IPS DF 4.7 (cell line): ENCODE measurements at regions not wholly inside any gene's neighbourhood (a gene's known extent, or its start where the extent isn't known, plus 50 kb on each side); places are given as distances from the start of the nearest gene placed in this dataset.

Source experiments
- DNase-seq: peaks from one replicate; pipeline ENCODE4 v3.0.0-alpha.2; 2013; ENCODE audit warnings: low spot score; ENCODE audit errors: extremely low read depth

- DNase-seq = no peak
These were observed 66.0 kb upstream of the GALNT9 start for GRCh38 chr12:132395192-132395907.

DNA sequence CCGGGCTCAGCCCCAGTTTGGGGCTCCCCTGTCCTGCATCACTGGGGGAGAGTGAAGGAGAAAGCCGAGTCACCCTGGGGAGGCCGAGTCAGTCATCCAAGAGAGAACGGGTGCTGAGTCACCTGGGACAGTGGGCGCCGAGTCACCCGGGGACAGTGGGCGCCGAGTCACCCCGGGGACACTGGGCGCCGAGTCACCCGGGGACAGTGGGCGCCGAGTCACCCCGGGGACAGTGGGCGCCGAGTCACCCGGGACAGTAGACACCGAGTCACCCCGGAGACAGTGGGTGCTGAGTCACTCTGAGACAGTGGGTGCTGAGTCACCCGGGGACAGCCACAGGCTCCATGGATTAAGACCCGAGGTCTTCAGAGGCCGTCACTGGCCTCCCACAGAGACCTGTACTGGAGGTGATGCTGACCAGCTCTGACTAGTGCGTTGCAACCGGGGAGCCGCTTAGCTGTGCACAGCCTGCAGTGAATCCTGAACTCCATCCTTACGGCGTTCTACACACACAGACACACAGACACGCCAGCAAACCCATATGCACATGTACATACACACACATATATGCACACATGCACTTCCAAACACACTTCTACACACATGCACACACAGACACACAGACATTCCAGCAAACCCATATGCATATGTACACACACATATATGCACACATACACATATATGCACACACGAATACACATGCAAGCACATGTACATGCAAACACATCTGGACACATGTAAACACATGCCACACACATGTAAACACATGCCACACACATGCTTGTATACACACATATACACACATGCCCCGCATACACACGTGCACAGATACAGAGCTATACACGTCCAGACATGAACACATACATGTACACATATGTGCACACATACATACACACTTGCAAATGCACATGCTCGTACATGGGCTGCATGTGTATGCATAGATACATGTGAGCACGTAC, 64.9 kb upstream of the GALNT9 start:
- DNase-seq = no peak

- DNase-seq = no peak
These were observed 63.9 kb upstream of the GALNT9 start for GRCh38 chr12:132393245-132393795.

DNA sequence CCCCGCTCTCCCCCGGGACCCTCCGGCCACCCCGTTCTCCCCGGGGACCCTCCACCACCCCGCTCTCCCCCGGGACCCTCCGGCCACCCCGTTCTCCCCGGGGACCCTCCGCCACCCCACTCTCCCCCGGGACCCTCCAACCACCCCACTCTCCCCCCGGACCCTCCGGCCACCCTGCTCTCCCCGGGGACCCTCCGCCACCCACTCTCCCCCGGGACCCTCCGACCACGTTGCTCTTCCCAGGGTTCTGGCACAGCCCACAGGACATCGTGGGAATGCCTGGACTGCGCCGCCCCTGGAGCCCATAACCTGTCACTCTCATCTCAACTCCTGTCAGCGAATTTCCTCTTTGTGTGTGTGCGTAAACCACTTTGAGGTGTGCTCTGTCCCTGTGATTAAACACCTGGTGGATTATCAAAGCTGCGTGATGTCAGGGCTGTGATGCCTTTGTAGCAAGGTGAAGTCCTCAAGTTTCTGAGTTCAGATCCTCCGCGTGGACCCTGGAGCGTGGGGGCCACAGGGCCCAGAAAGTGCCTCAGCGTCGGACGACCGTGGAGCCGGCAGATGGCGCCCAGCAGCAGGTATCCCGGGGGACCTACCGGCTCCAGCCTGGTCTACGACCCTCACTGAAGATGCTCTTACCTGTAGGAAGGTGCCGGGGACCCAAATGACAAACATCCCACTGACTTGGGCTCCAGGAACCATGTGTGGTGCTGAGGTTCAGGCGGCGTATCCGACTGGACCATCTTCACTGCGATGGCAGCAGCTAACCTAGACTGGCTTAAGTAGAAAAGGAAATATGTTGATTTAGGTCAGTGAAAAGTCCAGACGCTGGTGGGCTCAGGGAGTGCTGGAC, 63.2 kb upstream of the GALNT9 start:
- no peak for DNase-seq

DNA sequence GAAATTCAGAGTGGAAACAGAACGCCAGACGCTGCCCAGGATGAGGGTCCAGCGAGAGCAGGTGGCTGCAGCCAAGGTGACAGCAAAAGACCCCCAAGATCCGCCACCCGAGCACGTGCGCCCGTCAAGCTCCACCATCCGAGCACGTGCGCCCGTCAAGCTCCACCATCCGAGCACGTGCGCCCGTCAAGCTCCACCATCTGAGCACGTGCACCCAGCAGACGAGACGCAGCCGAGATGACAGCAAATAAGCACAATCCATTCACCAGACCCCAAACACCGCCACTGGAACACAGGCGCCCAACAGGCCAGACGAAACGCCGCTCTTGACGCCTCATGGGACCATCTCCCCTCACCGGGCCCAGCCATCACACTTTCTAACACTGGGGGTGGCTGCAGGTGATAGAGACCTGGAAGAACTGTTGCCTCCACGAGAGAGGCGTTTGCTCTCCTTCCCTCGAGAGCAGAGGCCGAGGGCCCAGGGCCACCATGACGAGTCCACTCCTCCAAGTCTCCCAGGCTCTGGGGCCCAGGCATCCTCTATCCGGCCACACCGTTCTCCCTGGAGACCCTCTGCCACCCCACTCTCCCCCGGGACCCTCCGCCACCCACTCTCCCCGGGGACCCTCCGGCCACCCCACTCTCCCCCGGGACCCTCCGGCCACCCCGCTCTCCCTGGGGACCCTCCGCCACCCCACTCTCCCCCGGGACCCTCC, 62.1 kb upstream of the GALNT9 start:
- DNase-seq = no peak

DNA sequence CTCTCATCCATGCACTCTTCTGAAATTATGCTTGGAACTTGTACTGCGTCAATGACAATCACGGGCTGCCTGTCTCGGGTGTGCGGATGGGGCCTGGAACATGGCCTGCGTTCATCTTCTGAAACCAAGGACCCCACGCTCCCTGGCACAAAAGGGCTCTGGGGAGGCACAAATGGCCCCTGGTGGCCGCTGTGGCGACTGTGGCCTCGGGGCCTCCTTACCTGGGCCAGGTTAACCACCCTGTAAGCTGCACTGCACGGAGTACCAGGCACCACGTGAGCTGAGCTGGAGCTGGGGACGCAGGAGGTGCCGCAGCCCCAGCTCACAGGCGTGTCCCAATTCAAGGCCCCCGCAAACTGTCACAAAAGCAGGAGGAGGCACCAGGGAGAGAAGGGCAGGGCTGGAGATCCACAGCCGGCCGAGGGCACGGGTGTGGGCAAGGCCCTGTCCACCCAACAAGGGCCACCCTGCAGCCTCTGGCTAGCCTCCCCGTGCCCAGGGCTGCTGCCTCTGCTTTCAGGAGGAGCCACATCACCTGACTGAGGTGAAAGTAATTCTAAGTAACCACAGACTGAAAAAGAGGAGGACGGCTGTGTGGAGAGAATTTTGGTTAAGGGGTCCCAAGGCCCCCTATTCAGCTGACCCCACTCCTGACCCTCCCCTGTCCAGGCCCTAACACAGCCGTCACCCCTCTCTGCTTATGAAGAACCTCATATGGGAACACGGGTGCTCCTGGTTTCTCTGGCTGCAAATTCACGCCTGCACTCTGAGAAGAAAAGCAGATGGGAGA, 61.1 kb upstream of the GALNT9 start:
- no peak for DNase-seq

DNA sequence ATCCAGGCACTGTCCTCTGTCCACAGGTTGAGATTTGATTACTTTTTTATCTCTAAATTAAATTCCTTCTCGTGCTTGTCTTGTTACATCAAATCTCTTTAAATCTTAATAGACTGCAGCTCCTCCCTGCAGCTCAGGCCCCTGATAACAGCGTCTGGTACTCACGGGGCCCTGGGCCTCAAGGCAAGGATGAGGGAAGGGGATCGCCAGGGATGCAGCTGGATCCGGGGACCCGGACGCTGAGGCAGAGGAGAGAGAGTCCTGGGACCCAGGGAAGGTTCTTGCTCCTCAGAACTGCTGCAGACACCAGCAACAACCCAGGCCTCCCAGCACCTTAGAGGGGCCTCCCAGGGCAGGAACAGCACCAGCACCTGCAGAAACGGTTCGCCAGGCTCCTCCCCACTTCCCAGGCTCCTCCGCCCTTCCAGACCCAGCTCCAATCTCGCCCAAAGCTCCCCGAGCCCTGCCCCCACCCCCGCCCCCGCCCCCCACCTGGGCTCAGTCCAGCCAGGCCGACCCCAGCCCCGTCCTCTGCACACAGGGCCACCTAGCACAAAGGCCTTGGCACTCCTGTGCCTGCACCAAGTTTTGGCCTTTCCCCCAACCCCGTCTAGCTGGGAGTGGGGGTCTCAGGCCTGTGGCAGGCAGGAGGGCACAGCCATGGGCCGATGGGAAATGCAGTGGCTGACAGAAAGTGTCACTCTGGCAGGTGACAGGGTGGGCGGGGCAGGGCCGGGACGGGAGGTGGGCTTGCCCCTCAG, 60.3 kb upstream of the GALNT9 start:
- no peak for DNase-seq

GRCh38 chr12:132389026-132389425, 59.6 kb upstream of the GALNT9 start:
- no peak for DNase-seq

DNA sequence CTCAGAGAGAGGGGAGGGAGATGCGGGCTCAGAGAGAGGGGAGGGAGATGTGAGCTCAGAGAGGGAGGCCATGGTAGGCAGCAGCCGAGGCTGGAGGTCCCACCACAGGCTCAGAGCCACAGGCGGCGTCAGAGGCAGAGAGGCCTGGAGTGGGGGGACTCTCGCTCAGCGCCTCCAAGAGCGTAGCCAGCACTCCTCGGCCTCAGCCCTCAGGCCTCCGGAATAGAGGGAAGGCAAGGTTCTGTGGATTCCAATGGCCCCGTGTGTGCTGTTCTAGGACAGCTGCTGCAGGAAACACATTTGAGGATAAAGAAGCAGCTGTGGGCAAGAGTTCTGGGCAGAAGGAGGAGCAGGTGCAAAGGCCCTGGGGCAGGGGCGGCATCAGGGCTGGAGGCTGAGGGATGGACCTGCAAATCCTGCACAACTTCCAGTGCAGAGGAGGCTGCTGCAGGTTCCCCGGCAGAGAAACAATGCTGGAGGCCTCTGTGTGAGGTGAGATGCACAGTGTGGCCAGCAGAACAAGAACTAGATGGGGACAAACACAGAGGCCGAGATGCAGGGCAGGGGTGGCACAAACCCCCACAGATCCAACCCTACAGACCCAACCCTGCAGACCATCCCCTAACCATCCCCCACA, 59.1 kb upstream of the GALNT9 start:
- DNase-seq = no peak

DNA sequence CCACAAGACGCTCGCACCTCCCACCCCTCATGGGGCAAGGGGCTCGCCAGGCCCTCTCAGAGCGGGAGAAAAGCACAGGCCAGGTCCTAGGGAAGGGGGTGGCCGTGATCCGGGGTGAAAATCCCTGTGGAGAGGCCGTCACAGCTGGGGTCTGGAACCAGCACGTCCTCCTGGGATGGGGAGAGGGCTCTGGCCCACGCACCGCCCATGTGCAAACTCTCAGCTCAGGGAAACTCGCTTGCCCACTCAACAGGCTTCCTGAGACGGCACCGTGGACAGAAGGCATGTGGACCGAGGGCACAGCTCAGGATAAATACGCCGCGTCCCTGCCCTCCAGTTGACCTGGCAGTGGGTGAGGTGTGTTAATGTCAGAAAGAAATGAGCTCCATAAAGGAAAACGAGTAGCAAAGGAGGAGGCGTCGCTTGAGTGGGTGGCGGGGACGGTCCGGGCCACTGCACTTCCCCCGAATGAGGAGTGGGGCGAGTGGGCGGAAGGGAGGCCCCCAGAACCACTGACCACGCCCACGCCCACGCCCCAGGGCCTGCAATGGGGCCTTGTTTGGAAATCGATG, 57.6 kb upstream of the GALNT9 start:
- DNase-seq = no peak

- no peak for DNase-seq
These were observed 56.7 kb upstream of the GALNT9 start for GRCh38 chr12:132385923-132386751.

GRCh38 chr12:132384916-132385774, 55.8 kb upstream of the GALNT9 start:
- DNase-seq = no peak

DNA sequence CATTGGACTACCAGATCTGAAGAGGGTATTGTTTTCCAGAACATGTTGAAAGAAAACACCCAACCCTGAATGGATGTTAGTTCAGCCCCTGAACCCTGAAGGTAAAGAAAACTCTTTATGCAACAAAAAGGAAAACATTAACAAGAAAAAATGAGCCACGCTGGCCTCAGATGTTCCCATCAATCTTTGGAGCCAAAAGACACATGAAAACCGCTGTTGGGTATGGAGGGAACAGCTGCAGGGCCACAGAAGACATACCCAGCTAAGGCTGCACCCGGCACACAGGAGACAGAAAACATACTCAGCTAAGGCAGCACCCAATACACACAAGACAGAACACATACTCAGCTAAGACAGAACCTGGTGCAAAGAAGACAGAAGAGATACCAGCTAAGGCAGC, 51.3 kb upstream of the GALNT9 start:
- DNase-seq = no peak

DNA sequence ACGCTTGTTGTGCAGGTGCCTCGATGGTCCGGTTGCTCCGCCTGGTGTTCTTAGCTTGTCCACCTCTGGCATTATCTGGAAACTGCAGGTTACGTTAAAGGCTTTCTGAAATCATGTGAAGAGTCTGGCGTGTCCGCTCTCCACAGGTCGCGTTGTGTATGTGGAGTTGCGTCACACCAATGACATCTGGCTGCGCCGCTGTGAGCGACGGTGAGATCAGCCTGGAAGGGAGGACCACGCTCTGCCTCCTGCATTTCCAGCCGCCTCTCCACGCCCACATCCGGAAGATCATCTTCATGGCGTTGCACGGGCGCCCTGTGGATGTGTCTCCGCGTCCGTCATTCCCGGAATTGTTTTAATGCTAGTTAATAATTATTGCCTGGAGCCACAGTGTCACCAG, 50.6 kb upstream of the GALNT9 start:
- no peak for DNase-seq

DNA sequence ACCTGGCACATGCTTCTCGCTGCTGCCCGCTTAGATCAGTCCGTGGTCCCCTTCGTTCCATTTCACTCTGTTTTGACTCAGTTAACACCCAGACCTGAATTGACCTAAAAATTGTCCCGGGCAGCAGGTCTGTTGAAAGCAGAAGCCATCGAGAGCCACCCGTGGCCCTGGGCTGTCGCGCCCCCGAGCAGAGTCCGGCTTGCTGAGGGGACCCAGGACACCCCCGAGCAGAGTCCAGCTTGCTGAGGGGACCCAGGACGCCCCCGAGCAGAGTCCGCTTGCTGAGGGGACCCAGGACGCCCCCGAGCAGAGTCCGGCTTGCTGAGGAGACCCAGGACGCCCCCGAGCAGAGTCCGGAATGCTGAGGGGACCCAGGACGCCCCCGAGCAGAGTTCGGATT, 50.2 kb upstream of the GALNT9 start:
- no peak for DNase-seq
